ENCODE measurements at regions not wholly inside any gene's neighbourhood (a gene's known extent, or its start where the extent isn't known, plus 50 kb on each side); places are given as distances from the start of the nearest gene placed in this dataset.

GRCh38 chr2:142668420-142668819 is 209.0 kb upstream of the KYNU start:
- no peak for TF ChIP-seq CTCF (IDR thresholded peaks at IDR 0.05; ENCODE audit: control extremely low read depth in 1 of 3, insufficient read depth in 1 of 3, low read depth in 1 of 3, low read length in 3 of 3)
- no peak for TF ChIP-seq SIN3A (conservative IDR thresholded peaks at IDR 0.05 in 1 of 2, IDR thresholded peaks at IDR 0.05 in 1 of 2; ENCODE audit: low read depth in 1 of 2, low read length in 2 of 2)
- no peak for TF ChIP-seq SRF (IDR thresholded peaks at IDR 0.05; ENCODE audit: low read depth, low read length)
- no peak for TF ChIP-seq POLR2AphosphoS5 (IDR thresholded peaks at IDR 0.05; ENCODE audit: low read depth, low read length)
- TF ChIP-seq USF2 (IDR thresholded peaks at IDR 0.05; ENCODE audit: low read length): no peak
- no peak for TF ChIP-seq YY1 (IDR thresholded peaks at IDR 0.05; ENCODE audit: low read depth, low read length)
- TF ChIP-seq CBX8 (IDR thresholded peaks at IDR 0.05; ENCODE audit: borderline replicate concordance, low read depth, low read length): no peak
- no peak for TF ChIP-seq POLR2A (IDR thresholded peaks at IDR 0.05; ENCODE audit: control extremely low read depth in 1 of 2, low read depth in 2 of 2, low read length in 2 of 2)
- TF ChIP-seq EZH2 (IDR thresholded peaks at IDR 0.05; ENCODE audit: low read depth, low read length, severe bottlenecking): no peak
- TF ChIP-seq TAF1 (IDR thresholded peaks at IDR 0.05; ENCODE audit: low read depth, low read length): no peak
- no peak for TF ChIP-seq CBX5 (IDR thresholded peaks at IDR 0.05; ENCODE audit: low read depth, low read length)
- no peak for TF ChIP-seq EP300 (IDR thresholded peaks at IDR 0.05; ENCODE audit: borderline replicate concordance in 1 of 2, low read depth in 2 of 2, low read length in 2 of 2)

Measured in H1 (cell line).